ENCODE measurements at regions not wholly inside any gene's neighbourhood (a gene's known extent, or its start where the extent isn't known, plus 50 kb on each side); places are given as distances from the start of the nearest gene placed in this dataset.
"Not testable (repeated sequence)": the region's sequence is repeated elsewhere in the genome, so short reads cannot be mapped to it uniquely, and the experiment has no call there.

DNA sequence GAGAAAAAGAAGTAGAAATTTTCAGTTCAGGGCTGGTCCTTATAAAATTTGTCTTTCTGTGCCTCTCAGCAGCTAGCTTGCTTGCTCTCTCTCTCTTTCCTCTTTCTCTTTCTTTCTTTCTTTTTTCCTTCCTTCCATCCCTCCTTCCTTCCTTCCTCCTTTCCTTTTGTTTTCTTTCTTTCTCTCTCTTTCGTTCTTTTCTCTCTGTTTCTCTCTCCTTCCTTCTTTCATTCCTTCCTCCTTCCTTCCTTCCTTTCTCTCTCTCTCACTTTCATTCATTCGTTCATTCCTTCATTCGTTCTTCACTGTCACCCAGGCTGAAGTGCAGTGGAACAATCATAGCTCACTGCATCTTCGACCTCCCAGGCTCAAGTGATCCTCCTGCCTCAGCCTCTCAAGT is 69.3 kb upstream of the CPOX start:
- Histone ChIP-seq H3K36me3 (ENCODE audit: control insufficient read depth, insufficient read depth, low read length) (no peaks in the 10 kb centered on the region), H3K9me3 (ENCODE audit: control insufficient read depth in 2 of 2, low read length in 2 of 2) (no peaks in the 10 kb centered on the region), H3K27ac (ENCODE audit: insufficient read depth, low read length, poor library complexity, severe bottlenecking) (no peak overlapping the region), H3K4me1 (ENCODE audit: control insufficient read depth, insufficient read depth, low read length, poor library complexity, severe bottlenecking) (no peaks in the 10 kb centered on the region), H3K4me3 (ENCODE audit: low read depth, low read length) (no peak overlapping the region), H3K27me3 (ENCODE audit: control insufficient read depth, insufficient read depth, low read length) (peaks cover 10% of the 10 kb centered on the region)
- Mint-ChIP-seq H3K27me3 (peaks cover 8% of the 10 kb centered on the region), H3K9me3 (peaks cover 0 to 2% (median 0%) of the 10 kb centered on the region in 7 donors), H3K36me3 (no peaks in the 10 kb centered on the region), H3K4me3 (no peak overlapping the region), H3K27ac (no peak overlapping the region), H3K4me1 (peaks cover 0 to 2% (median 0%) of the 10 kb centered on the region in 4 donors)
- no peak for ATAC-seq (ENCODE audit: low read depth in 2 of 2)
- DNase-seq, result no peak

DNA sequence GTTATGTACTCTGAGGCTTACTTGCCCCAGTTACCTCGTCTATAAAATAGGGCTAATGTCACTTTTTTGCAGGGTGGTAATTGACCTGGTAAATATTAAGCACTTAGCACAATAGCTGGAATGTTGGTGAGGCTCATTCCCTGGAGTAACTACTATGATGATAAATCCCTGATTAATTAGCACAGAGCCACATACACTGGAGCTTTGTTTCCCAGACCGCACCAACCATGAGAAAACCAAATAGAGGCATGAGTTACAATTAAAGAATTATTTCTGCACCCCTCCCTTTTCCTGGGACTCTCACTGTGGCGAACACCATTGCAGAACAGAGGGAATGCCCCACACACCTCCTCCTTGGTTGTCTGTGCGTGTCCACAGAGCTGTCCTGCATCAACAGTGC is 76.6 kb upstream of the CPOX start:
- Histone ChIP-seq H3K36me3 (ENCODE audit: control insufficient read depth, insufficient read depth, low read length) (no peaks in the 10 kb centered on the region), H3K4me1 (ENCODE audit: control insufficient read depth, insufficient read depth, low read length, poor library complexity, severe bottlenecking) (no peaks in the 10 kb centered on the region), H3K9me3 (ENCODE audit: control insufficient read depth in 2 of 2, low read length in 2 of 2) (no peaks in the 10 kb centered on the region), H3K27ac (ENCODE audit: insufficient read depth, low read length, poor library complexity, severe bottlenecking) (no peak overlapping the region), H3K27me3 (ENCODE audit: control insufficient read depth, insufficient read depth, low read length) (no peaks in the 10 kb centered on the region), H3K4me3 (ENCODE audit: low read depth, low read length) (no peak overlapping the region)
- no peaks in the 10 kb centered on the region for H3K27me3 Mint-ChIP-seq
- H3K4me3 Mint-ChIP-seq, result no peak overlapping the region
- no peak overlapping the region for H3K27ac Mint-ChIP-seq
- H3K9me3 Mint-ChIP-seq, result peaks cover 0 to 2% (median 0%) of the 10 kb centered on the region in 7 donors
- DNase-seq (no peak), ATAC-seq (ENCODE audit: low read depth in 2 of 2) (no peak)
- H3K4me1 Mint-ChIP-seq, result no peaks in the 10 kb centered on the region
- H3K36me3 Mint-ChIP-seq, result no peaks in the 10 kb centered on the region

DNA sequence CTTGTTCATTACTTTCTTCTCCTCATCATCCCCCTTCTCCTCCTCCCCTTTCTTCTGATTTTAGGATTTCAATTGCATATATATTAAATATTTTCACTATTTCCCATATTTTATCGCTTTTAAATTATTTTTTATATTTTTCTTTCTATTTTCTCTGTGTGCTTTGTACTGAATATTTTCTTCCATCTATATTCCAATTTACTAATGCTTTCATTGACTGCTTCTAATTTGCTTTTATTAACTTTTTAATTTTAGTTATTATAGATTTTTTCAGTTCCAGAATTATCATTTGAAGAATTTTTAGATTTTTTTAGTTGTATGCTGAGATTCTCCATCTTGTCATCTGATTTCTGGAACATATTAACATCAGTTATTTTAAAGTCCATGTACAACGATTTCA is 83.2 kb upstream of the ST3GAL6 start:
- H3K27ac ChIP-seq (ENCODE audit: insufficient read depth, low read length, poor library complexity, severe bottlenecking), result no peak overlapping the region
- Mint-ChIP-seq H3K9me3 (peaks cover 0 to 4% (median 0%) of the 10 kb centered on the region in 7 donors), H3K27ac (no peak overlapping the region), H3K4me1 (no peaks in the 10 kb centered on the region), H3K27me3 (peaks cover 9% of the 10 kb centered on the region), H3K36me3 (no peaks in the 10 kb centered on the region), H3K4me3 (no peak overlapping the region)
- H3K9me3 ChIP-seq (ENCODE audit: control insufficient read depth in 2 of 2, low read length in 2 of 2), result no peaks in the 10 kb centered on the region
- no peaks in the 10 kb centered on the region for H3K27me3 ChIP-seq (ENCODE audit: control insufficient read depth, insufficient read depth, low read length)
- no peaks in the 10 kb centered on the region for H3K36me3 ChIP-seq (ENCODE audit: control insufficient read depth, insufficient read depth, low read length)
- DNase-seq (no peak), ATAC-seq (ENCODE audit: low read depth in 2 of 2) (no peak)
- no peaks in the 10 kb centered on the region for H3K4me1 ChIP-seq (ENCODE audit: control insufficient read depth, insufficient read depth, low read length, poor library complexity, severe bottlenecking)
- H3K4me3 ChIP-seq (ENCODE audit: low read depth, low read length), result no peak overlapping the region

DNA sequence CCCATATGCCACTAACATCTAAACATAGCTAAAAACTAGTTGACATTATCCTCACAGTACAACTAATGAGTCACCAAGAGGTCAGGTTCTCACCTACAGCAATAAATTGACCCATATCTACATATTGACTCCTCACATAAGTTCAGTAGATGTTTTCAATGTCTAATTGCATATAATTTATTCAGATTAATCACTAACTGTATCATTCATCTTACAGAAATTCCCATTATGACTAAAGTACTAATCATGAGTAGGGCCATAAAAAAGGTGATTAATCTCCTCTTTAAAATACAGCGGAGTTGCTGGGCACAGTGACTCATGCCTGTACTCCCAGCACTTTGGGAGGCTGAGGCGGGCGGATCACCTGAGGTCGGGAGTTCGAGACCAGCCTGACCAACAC is 82.4 kb upstream of the ST3GAL6 start:
- Histone ChIP-seq H3K36me3 (ENCODE audit: control insufficient read depth, insufficient read depth, low read length) (no peaks in the 10 kb centered on the region), H3K4me1 (ENCODE audit: control insufficient read depth, insufficient read depth, low read length, poor library complexity, severe bottlenecking) (no peaks in the 10 kb centered on the region), H3K4me3 (ENCODE audit: low read depth, low read length) (no peak overlapping the region), H3K27me3 (ENCODE audit: control insufficient read depth, insufficient read depth, low read length) (no peaks in the 10 kb centered on the region), H3K27ac (ENCODE audit: insufficient read depth, low read length, poor library complexity, severe bottlenecking) (no peak overlapping the region), H3K9me3 (ENCODE audit: control insufficient read depth in 2 of 2, low read length in 2 of 2) (no peaks in the 10 kb centered on the region)
- no peak overlapping the region for H3K27ac Mint-ChIP-seq
- H3K4me1 Mint-ChIP-seq, result no peaks in the 10 kb centered on the region
- no peaks in the 10 kb centered on the region for H3K36me3 Mint-ChIP-seq
- H3K4me3 Mint-ChIP-seq, result no peak overlapping the region
- ATAC-seq (ENCODE audit: low read depth in 2 of 2) (no peak), DNase-seq (no peak)
- peaks cover 15% of the 10 kb centered on the region for H3K27me3 Mint-ChIP-seq
- H3K9me3 Mint-ChIP-seq, result peaks cover 0 to 4% (median 0%) of the 10 kb centered on the region in 7 donors

DNA sequence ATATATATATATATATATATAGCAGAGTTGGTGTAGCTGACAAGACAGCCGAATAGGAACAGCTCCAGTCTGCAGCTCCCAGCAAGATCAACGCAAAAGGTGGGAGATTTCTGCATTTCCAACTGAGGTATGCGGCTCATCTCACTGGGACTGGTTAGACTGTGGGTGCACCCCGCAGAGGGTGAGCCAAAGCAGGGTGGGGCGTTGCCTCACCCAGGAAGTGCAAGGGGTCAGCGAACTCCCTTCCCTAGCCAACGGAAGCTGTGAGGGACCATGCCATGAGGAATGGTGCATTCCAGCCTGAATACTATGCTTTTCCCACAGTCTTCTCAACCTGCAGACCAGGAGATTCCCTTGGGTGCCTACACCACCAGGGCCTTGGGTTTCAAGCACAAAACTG is 81.7 kb upstream of the ST3GAL6 start:
- Mint-ChIP-seq H3K9me3 (peaks cover 0 to 4% (median 0%) of the 10 kb centered on the region in 7 donors), H3K27me3 (peaks cover 17% of the 10 kb centered on the region), H3K36me3 (no peaks in the 10 kb centered on the region), H3K27ac (no peak overlapping the region), H3K4me1 (no peaks in the 10 kb centered on the region), H3K4me3 (no peak overlapping the region)
- DNase-seq (no peak), ATAC-seq (ENCODE audit: low read depth in 2 of 2) (no peak)
- Histone ChIP-seq H3K4me1 (ENCODE audit: control insufficient read depth, insufficient read depth, low read length, poor library complexity, severe bottlenecking) (no peaks in the 10 kb centered on the region), H3K27ac (ENCODE audit: insufficient read depth, low read length, poor library complexity, severe bottlenecking) (no peak overlapping the region), H3K9me3 (ENCODE audit: control insufficient read depth in 2 of 2, low read length in 2 of 2) (no peaks in the 10 kb centered on the region), H3K27me3 (ENCODE audit: control insufficient read depth, insufficient read depth, low read length) (no peaks in the 10 kb centered on the region), H3K4me3 (ENCODE audit: low read depth, low read length) (no peak overlapping the region), H3K36me3 (ENCODE audit: control insufficient read depth, insufficient read depth, low read length) (no peaks in the 10 kb centered on the region)

DNA sequence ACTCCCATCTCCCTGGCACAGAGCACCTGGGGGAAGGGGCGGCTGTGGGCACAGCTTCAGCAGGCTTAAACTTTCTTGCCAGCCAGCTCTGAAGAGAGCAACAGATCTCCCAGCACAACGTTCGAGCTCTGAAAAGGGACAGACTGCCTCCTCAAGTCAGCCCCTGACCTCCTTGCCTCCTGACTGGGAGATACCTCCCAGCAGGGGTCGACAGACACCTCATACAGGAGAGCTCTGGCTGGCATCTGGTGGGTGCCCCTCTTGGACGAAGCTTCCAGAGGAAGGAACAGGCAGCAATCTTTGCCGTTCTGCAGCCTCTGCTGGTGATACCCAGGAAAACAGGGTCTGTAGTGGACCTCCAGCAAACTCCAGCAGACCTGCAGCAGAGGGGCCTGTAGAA is 80.7 kb upstream of the ST3GAL6 start:
- H3K27ac ChIP-seq (ENCODE audit: insufficient read depth, low read length, poor library complexity, severe bottlenecking); H3K27ac Mint-ChIP-seq; H3K4me1 Mint-ChIP-seq; DNase-seq; H3K4me1 ChIP-seq (ENCODE audit: control insufficient read depth, insufficient read depth, low read length, poor library complexity, severe bottlenecking); H3K36me3 ChIP-seq (ENCODE audit: control insufficient read depth, insufficient read depth, low read length); H3K4me3 Mint-ChIP-seq; H3K4me3 ChIP-seq (ENCODE audit: low read depth, low read length); H3K9me3 ChIP-seq (ENCODE audit: control insufficient read depth in 2 of 2, low read length in 2 of 2); H3K27me3 ChIP-seq (ENCODE audit: control insufficient read depth, insufficient read depth, low read length); H3K9me3 Mint-ChIP-seq; ATAC-seq (ENCODE audit: low read depth in 2 of 2); H3K36me3 Mint-ChIP-seq: not testable (repeated sequence)
- H3K27me3 Mint-ChIP-seq, result peaks cover 12% of the 10 kb centered on the region

DNA sequence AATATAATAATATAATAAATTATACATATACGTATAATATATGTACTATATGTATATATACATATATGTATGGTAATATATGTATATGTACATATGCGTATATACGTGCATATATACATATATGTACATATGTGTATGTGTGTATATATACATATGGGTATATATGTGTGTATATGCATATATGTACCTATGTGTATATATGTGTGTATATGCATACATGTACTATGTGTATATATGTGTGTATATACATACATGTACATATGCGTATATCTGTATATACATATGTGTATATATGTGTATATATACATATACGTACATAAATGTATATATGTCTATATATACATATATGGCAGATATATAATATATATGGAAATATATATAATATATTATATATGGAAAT is 74.8 kb upstream of the ST3GAL6 start:
- no peaks in the 10 kb centered on the region for H3K36me3 Mint-ChIP-seq
- H3K4me1 Mint-ChIP-seq, result no peaks in the 10 kb centered on the region
- H3K4me3 Mint-ChIP-seq, result no peak overlapping the region
- no peak for DNase-seq
- Histone ChIP-seq H3K9me3 (ENCODE audit: control insufficient read depth in 2 of 2, low read length in 2 of 2) (no peaks in the 10 kb centered on the region), H3K4me3 (ENCODE audit: low read depth, low read length) (no peak overlapping the region), H3K36me3 (ENCODE audit: control insufficient read depth, insufficient read depth, low read length) (no peaks in the 10 kb centered on the region), H3K27ac (ENCODE audit: insufficient read depth, low read length, poor library complexity, severe bottlenecking) (no peak overlapping the region), H3K4me1 (ENCODE audit: control insufficient read depth, insufficient read depth, low read length, poor library complexity, severe bottlenecking) (no peaks in the 10 kb centered on the region), H3K27me3 (ENCODE audit: control insufficient read depth, insufficient read depth, low read length) (no peaks in the 10 kb centered on the region)
- peaks cover 0 to 10% (median 2%) of the 10 kb centered on the region in 7 donors for H3K9me3 Mint-ChIP-seq
- H3K27me3 Mint-ChIP-seq, result peaks cover 8% of the 10 kb centered on the region
- ATAC-seq (ENCODE audit: low read depth in 2 of 2), result no peak
- H3K27ac Mint-ChIP-seq, result no peak overlapping the region

DNA sequence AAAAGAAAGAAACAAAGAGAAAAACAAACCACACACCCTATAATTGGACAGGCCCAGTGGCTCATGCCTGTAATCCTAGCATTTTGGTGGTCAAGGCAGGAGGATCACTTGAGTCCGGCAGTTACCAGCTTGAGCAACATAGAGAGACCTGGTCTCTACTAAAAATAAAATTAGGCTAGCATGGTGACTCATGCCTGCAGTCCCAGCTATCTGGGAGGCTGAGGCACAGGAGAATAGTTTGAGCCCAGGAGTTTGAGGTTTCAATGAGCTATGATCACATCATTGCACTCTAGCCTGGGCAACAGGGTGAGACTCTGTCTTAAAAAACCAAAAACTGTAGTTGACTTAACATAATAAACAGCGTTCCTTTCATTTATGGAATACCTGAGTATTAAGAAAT is 72.3 kb upstream of the ST3GAL6 start:
- ATAC-seq (ENCODE audit: low read depth in 2 of 2) (no peak), DNase-seq (no peak)
- Histone ChIP-seq H3K36me3 (ENCODE audit: control insufficient read depth, insufficient read depth, low read length) (no peaks in the 10 kb centered on the region), H3K27me3 (ENCODE audit: control insufficient read depth, insufficient read depth, low read length) (no peaks in the 10 kb centered on the region), H3K4me3 (ENCODE audit: low read depth, low read length) (no peak overlapping the region), H3K9me3 (ENCODE audit: control insufficient read depth in 2 of 2, low read length in 2 of 2) (no peaks in the 10 kb centered on the region), H3K27ac (ENCODE audit: insufficient read depth, low read length, poor library complexity, severe bottlenecking) (no peak overlapping the region), H3K4me1 (ENCODE audit: control insufficient read depth, insufficient read depth, low read length, poor library complexity, severe bottlenecking) (no peaks in the 10 kb centered on the region)
- Mint-ChIP-seq H3K4me3 (no peak overlapping the region), H3K4me1 (no peaks in the 10 kb centered on the region), H3K9me3 (peaks cover 0 to 6% (median 0%) of the 10 kb centered on the region in 7 donors), H3K27me3 (peaks cover under 1% of the 10 kb centered on the region), H3K27ac (no peak overlapping the region), H3K36me3 (no peaks in the 10 kb centered on the region)
